ENCODE measurements at regions not wholly inside any gene's neighbourhood (a gene's known extent, or its start where the extent isn't known, plus 50 kb on each side); places are given as distances from the start of the nearest gene placed in this dataset.

- Histone ChIP-seq H3K4me2 (ENCODE audit: low read length) (no peak overlapping the region), H3K9me3 (ENCODE audit: insufficient read depth, low read depth, low read length) (no peaks in the 10 kb centered on the region), H3K4me3 (ENCODE audit: insufficient read depth, low read depth, low read length) (no peak overlapping the region), H3K4me1 (ENCODE audit: insufficient read depth, low read length) (no peaks in the 10 kb centered on the region), H3K79me2 (ENCODE audit: insufficient read depth, low read length) (no peaks in the 10 kb centered on the region), H3K9ac (ENCODE audit: low read length) (no peak overlapping the region), H4K20me1 (ENCODE audit: insufficient read depth, low read length) (no peaks in the 10 kb centered on the region), H3K27me3 (ENCODE audit: insufficient read depth, low read length) (peaks cover 11% of the 10 kb centered on the region), H2AFZ (ENCODE audit: low read depth, low read length) (no peak overlapping the region), H3K27ac (ENCODE audit: low read depth, low read length) (no peak overlapping the region), H3K36me3 (ENCODE audit: insufficient read depth, low read length) (no peaks in the 10 kb centered on the region)
- H3K27me3 Mint-ChIP-seq (ENCODE audit: low read depth, unreplicated experiment), result peaks cover 52% of the 10 kb centered on the region
- DNase-seq (ENCODE audit: low read depth), result no peak
- peaks cover 4% of the 10 kb centered on the region for H3K4me1 Mint-ChIP-seq (ENCODE audit: low read depth, unreplicated experiment)
- no peak overlapping the region for H3K4me3 Mint-ChIP-seq (ENCODE audit: unreplicated experiment)
- TF ChIP-seq EZH2 (IDR thresholded peaks at IDR 0.05; ENCODE audit: insufficient read depth, low read length) (no peak), CTCF (IDR thresholded peaks at IDR 0.05; ENCODE audit: insufficient read depth, low read depth, low read length) (no peak)
- H3K36me3 Mint-ChIP-seq (ENCODE audit: low read depth, unreplicated experiment), result no peaks in the 10 kb centered on the region
- FAIRE-seq, result no peak
- H3K27ac Mint-ChIP-seq (ENCODE audit: unreplicated experiment), result no peak overlapping the region
- H3K9me3 Mint-ChIP-seq (ENCODE audit: unreplicated experiment), result no peaks in the 10 kb centered on the region
Measured at GRCh38 chr1:29749024-29749945, 513.0 kb downstream of the PTPRU start.

GRCh38 chr1:29747196-29747595 is 510.9 kb downstream of the PTPRU start:
- H3K4me1 Mint-ChIP-seq (ENCODE audit: low read depth, unreplicated experiment), result no peaks in the 10 kb centered on the region
- TF ChIP-seq EZH2 (IDR thresholded peaks at IDR 0.05; ENCODE audit: insufficient read depth, low read length) (no peak), CTCF (IDR thresholded peaks at IDR 0.05; ENCODE audit: insufficient read depth, low read depth, low read length) (no peak)
- DNase-seq (ENCODE audit: low read depth), result no peak
- H3K9me3 Mint-ChIP-seq (ENCODE audit: unreplicated experiment), result no peaks in the 10 kb centered on the region
- Histone ChIP-seq H3K9me3 (ENCODE audit: insufficient read depth, low read depth, low read length) (no peaks in the 10 kb centered on the region), H3K4me1 (ENCODE audit: insufficient read depth, low read length) (no peaks in the 10 kb centered on the region), H3K27me3 (ENCODE audit: insufficient read depth, low read length) (peaks cover 10% of the 10 kb centered on the region), H3K4me3 (ENCODE audit: insufficient read depth, low read depth, low read length) (no peak overlapping the region), H3K9ac (ENCODE audit: low read length) (no peak overlapping the region), H3K79me2 (ENCODE audit: insufficient read depth, low read length) (no peaks in the 10 kb centered on the region), H4K20me1 (ENCODE audit: insufficient read depth, low read length) (no peaks in the 10 kb centered on the region), H3K4me2 (ENCODE audit: low read length) (no peak overlapping the region), H3K27ac (ENCODE audit: low read depth, low read length) (no peak overlapping the region), H2AFZ (ENCODE audit: low read depth, low read length) (no peak overlapping the region), H3K36me3 (ENCODE audit: insufficient read depth, low read length) (no peaks in the 10 kb centered on the region)
- no peak for FAIRE-seq
- H3K27me3 Mint-ChIP-seq (ENCODE audit: low read depth, unreplicated experiment), result peaks cover 52% of the 10 kb centered on the region
- H3K36me3 Mint-ChIP-seq (ENCODE audit: low read depth, unreplicated experiment), result no peaks in the 10 kb centered on the region
- H3K27ac Mint-ChIP-seq (ENCODE audit: unreplicated experiment), result no peak overlapping the region
- no peak overlapping the region for H3K4me3 Mint-ChIP-seq (ENCODE audit: unreplicated experiment)
